ENCODE measurements at regions not wholly inside any gene's neighbourhood (a gene's known extent, or its start where the extent isn't known, plus 50 kb on each side); places are given as distances from the start of the nearest gene placed in this dataset.
A peak's percentile ranks its signal among the peaks of the same experiment; 100 is the strongest.
"Not testable (repeated sequence)": the region's sequence is repeated elsewhere in the genome, so short reads cannot be mapped to it uniquely, and the experiment has no call there.

DNA sequence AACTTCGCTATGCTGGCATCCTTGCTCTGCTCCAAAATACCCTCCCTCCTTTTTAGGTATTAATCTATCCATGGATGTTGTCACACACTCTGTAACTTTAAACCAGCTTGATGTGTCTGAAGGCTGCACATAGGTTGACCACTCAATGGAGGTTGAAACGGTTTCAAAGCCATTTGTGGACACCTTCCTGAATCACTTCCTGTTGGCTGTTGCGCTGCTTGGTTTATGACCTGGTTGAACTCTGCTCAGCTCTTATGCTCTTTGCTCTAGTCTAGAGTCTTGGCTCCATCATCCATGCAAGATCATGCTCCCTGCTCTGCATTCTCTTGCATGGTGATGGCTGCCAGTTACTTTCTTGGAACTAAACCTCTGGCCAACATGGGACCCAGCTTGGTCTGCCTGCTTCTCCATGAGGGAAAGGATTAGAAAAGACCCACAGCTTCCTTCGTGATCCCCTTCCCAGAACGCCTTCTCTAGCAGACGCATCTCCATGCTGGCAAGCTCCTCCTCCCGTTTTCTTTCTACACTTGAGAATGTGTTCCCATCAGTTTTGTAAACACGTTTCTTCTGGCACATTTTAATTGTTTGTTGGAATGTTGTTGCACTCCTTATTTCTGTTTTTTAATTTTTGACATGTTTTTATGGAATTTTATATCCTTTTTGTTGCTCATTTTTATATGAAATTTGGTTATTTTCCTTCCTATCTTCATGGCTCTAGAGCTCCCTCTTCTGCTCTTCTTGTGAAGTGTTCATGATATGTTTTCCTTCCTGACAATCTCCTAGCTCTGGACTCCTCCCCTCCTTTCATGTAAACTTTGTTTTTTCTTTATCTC lies 149.8 kb downstream of the XPNPEP1 start:
- H3K4me3 ChIP-seq (replicated peaks; ENCODE audit: low read depth, low read length) = no peak overlapping the region
- no peak for DNase-seq (ENCODE audit: extremely low read depth, low read depth)
- TF ChIP-seq, protein P1, sequence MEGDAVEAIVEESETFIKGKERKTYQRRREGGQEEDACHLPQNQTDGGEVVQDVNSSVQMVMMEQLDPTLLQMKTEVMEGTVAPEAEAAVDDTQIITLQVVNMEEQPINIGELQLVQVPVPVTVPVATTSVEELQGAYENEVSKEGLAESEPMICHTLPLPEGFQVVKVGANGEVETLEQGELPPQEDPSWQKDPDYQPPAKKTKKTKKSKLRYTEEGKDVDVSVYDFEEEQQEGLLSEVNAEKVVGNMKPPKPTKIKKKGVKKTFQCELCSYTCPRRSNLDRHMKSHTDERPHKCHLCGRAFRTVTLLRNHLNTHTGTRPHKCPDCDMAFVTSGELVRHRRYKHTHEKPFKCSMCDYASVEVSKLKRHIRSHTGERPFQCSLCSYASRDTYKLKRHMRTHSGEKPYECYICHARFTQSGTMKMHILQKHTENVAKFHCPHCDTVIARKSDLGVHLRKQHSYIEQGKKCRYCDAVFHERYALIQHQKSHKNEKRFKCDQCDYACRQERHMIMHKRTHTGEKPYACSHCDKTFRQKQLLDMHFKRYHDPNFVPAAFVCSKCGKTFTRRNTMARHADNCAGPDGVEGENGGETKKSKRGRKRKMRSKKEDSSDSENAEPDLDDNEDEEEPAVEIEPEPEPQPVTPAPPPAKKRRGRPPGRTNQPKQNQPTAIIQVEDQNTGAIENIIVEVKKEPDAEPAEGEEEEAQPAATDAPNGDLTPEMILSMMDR (IDR thresholded peaks at IDR 0.05; ENCODE audit: low read depth, low read length, missing control alignments) = peak; percentile 45

DNA sequence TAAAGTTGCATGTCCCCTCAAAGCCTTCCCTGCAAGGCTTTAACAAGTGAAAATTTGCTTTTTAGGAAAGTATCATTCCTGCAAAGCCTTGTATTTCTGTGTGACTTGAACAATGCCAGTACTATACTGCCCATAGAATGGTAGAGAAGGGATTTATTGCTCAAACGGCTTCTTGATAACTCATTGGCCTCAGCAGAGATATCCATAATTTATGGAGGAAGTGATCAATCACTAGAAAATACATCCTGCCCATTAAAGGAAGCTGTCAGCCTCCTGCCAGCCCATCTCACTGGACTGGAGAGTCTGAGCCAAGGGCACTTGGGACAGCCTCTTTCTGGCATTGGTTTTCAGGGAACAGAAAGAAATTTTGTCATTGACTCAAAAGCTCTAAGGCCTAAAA lies 152.6 kb downstream of the XPNPEP1 start:
- H3K4me3 ChIP-seq (replicated peaks; ENCODE audit: low read depth, low read length) = no peak overlapping the region
- DNase-seq (ENCODE audit: extremely low read depth, low read depth) = no peak
- TF ChIP-seq, protein P1 (IDR thresholded peaks at IDR 0.05; ENCODE audit: low read depth, low read length, missing control alignments) = no peak

DNA sequence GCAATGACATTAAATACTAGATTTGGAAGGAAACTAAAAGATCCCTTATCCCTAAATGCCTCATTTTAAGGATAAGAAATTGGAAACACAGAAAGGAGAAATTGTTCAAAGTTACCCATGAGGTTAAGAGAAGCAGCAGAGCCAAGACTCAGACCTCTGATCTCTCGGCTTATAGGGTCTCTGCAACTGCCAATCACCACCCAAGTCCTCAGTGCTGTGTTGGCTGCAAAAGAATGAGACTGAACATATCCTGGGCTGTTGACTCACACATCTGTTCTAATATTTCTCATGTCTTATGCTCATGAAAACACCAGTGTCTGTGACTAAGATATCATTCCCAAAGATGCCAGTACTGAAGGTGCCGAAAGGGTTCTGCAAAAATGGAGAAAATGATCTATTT lies 153.3 kb downstream of the XPNPEP1 start:
- DNase-seq (ENCODE audit: extremely low read depth, low read depth) = no peak
- H3K4me3 ChIP-seq (replicated peaks; ENCODE audit: low read depth, low read length) = no peak overlapping the region
- TF ChIP-seq, protein P1 (IDR thresholded peaks at IDR 0.05; ENCODE audit: low read depth, low read length, missing control alignments) = no peak

DNA sequence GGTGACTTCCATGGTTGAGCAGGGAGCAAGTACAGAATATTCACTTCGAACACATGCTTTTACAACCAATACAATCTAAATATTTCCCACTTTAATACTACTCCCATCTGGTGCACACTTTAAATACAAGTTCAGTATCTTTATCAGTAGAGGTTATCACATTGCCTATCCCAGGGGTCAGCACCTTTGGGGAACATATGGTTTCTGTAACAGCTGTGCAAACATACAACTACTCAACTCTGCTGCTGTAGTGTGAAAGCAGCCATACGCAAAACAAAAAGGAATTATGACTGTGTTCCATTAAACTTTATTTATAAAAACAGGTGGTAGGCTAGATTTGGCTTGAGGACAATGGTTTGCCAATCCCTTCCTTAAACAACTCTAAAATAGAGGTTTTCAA lies 157.5 kb downstream of the XPNPEP1 start:
- DNase-seq (ENCODE audit: extremely low read depth, low read depth) = no peak
- TF ChIP-seq, protein P1 (IDR thresholded peaks at IDR 0.05; ENCODE audit: low read depth, low read length, missing control alignments) = no peak
- no peak overlapping the region for H3K4me3 ChIP-seq (replicated peaks; ENCODE audit: low read depth, low read length)

DNA sequence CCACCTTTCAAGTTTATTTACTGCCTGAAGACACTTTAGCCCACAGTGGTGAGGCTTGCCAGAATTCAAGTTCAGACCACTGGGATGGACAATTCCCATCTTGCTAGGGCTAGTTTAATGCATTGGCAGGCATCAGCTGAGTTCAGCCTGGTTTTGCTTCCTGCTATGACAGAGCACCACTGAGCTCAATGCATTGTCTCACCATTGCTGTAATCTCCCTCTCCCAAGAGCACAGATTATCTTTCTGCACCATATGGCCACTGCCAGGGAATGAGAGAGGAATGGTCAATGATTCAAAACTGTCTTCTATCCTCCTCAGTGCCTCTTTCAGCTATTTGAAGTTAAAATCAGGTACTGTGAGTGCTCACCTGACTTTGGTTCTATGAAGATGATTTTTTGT lies 160.8 kb downstream of the XPNPEP1 start:
- no peak for DNase-seq (ENCODE audit: extremely low read depth, low read depth)
- TF ChIP-seq, protein P1 (IDR thresholded peaks at IDR 0.05; ENCODE audit: low read depth, low read length, missing control alignments) = no peak
- no peak overlapping the region for H3K4me3 ChIP-seq (replicated peaks; ENCODE audit: low read depth, low read length)

DNA sequence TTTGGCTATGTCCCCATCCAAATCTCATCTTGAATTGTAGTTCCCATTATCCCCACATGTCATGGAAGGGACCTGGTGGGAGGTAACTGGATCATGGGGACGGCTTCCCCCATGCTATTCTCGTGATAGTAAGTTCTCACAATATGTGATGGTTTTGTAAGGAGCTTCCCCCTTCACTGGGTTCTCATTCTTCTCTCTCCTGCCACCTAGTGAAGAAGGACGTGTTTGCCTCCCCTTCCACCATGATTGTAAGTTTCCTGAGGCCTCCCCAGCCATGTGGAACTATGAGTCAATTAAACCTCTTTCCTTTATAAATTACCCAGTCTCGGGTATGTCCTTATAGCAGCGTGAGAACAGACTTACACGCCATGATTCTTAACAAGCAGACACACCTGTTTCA lies 165.6 kb downstream of the XPNPEP1 start:
- DNase-seq (ENCODE audit: extremely low read depth, low read depth); H3K4me3 ChIP-seq (replicated peaks; ENCODE audit: low read depth, low read length): not testable (repeated sequence)
- TF ChIP-seq, protein P1 (IDR thresholded peaks at IDR 0.05; ENCODE audit: low read depth, low read length, missing control alignments) = peak; percentile 5
